ENCODE measurements at regions not wholly inside any gene's neighbourhood (a gene's known extent, or its start where the extent isn't known, plus 50 kb on each side); places are given as distances from the start of the nearest gene placed in this dataset.

GRCh38 chr2:17196380-17196779, 321.9 kb downstream of the RAD51AP2 start:
- TF ChIP-seq, protein P1, sequence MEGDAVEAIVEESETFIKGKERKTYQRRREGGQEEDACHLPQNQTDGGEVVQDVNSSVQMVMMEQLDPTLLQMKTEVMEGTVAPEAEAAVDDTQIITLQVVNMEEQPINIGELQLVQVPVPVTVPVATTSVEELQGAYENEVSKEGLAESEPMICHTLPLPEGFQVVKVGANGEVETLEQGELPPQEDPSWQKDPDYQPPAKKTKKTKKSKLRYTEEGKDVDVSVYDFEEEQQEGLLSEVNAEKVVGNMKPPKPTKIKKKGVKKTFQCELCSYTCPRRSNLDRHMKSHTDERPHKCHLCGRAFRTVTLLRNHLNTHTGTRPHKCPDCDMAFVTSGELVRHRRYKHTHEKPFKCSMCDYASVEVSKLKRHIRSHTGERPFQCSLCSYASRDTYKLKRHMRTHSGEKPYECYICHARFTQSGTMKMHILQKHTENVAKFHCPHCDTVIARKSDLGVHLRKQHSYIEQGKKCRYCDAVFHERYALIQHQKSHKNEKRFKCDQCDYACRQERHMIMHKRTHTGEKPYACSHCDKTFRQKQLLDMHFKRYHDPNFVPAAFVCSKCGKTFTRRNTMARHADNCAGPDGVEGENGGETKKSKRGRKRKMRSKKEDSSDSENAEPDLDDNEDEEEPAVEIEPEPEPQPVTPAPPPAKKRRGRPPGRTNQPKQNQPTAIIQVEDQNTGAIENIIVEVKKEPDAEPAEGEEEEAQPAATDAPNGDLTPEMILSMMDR (IDR thresholded peaks at IDR 0.05) = no peak
- TF ChIP-seq POLR2A (IDR thresholded peaks at IDR 0.05) = no peak
- no peak for TF ChIP-seq EP300 (IDR thresholded peaks at IDR 0.05)
- no peak for TF ChIP-seq POLR2AphosphoS5 (IDR thresholded peaks at IDR 0.05)

Data from stomach (tissue), 4 donors.